ENCODE measurements at regions not wholly inside any gene's neighbourhood (a gene's known extent, or its start where the extent isn't known, plus 50 kb on each side); places are given as distances from the start of the nearest gene placed in this dataset.
"Not testable (repeated sequence)": the region's sequence is repeated elsewhere in the genome, so short reads cannot be mapped to it uniquely, and the experiment has no call there.

GRCh38 chr6:170222498-170223471, 68.1 kb downstream of the DLL1 start:
- Histone ChIP-seq H3K4me3 (ENCODE audit: low read depth, low read length) (no peak overlapping the region), H3K9me3 (ENCODE audit: control insufficient read depth in 2 of 2, low read length in 2 of 2) (no peaks in the 10 kb centered on the region), H3K36me3 (ENCODE audit: control insufficient read depth, insufficient read depth, low read length) (no peaks in the 10 kb centered on the region), H3K27me3 (ENCODE audit: control insufficient read depth, insufficient read depth, low read length) (no peaks in the 10 kb centered on the region), H3K4me1 (ENCODE audit: control insufficient read depth, insufficient read depth, low read length, poor library complexity, severe bottlenecking) (peaks cover 3% of the 10 kb centered on the region), H3K27ac (ENCODE audit: insufficient read depth, low read length, poor library complexity, severe bottlenecking) (no peak overlapping the region)
- DNase-seq: no peak
- H3K9me3 Mint-ChIP-seq: no peaks in the 10 kb centered on the region
- peak overlapping the region in 1 of 3 donors; percentile 66 for H3K27ac Mint-ChIP-seq
- ATAC-seq (ENCODE audit: low read depth in 2 of 2): no peak
- no peaks in the 10 kb centered on the region for H3K36me3 Mint-ChIP-seq
- peaks cover 0 to 24% (median 5%) of the 10 kb centered on the region in 4 donors for H3K4me1 Mint-ChIP-seq
- no peaks in the 10 kb centered on the region for H3K27me3 Mint-ChIP-seq
- no peak overlapping the region for H3K4me3 Mint-ChIP-seq

GRCh38 chr6:170221753-170222400, 69.0 kb downstream of the DLL1 start:
- Mint-ChIP-seq H3K36me3 (no peaks in the 10 kb centered on the region), H3K4me3 (no peak overlapping the region), H3K27me3 (no peaks in the 10 kb centered on the region), H3K4me1 (peaks cover 0 to 24% (median 5%) of the 10 kb centered on the region in 4 donors), H3K9me3 (no peaks in the 10 kb centered on the region), H3K27ac (no peak overlapping the region)
- DNase-seq (no peak), ATAC-seq (ENCODE audit: low read depth in 2 of 2) (no peak)
- Histone ChIP-seq H3K36me3 (ENCODE audit: control insufficient read depth, insufficient read depth, low read length) (no peaks in the 10 kb centered on the region), H3K27ac (ENCODE audit: insufficient read depth, low read length, poor library complexity, severe bottlenecking) (no peak overlapping the region), H3K4me3 (ENCODE audit: low read depth, low read length) (no peak overlapping the region), H3K9me3 (ENCODE audit: control insufficient read depth in 2 of 2, low read length in 2 of 2) (no peaks in the 10 kb centered on the region), H3K4me1 (ENCODE audit: control insufficient read depth, insufficient read depth, low read length, poor library complexity, severe bottlenecking) (peaks cover 3% of the 10 kb centered on the region), H3K27me3 (ENCODE audit: control insufficient read depth, insufficient read depth, low read length) (no peaks in the 10 kb centered on the region)

GRCh38 chr6:170221052-170221752, 69.7 kb downstream of the DLL1 start:
- Mint-ChIP-seq H3K4me1 (peaks cover 0 to 24% (median 5%) of the 10 kb centered on the region in 4 donors), H3K4me3 (no peak overlapping the region), H3K27ac (no peak overlapping the region), H3K9me3 (no peaks in the 10 kb centered on the region), H3K27me3 (no peaks in the 10 kb centered on the region), H3K36me3 (no peaks in the 10 kb centered on the region)
- ATAC-seq (ENCODE audit: low read depth in 2 of 2): no peak
- Histone ChIP-seq H3K27ac (ENCODE audit: insufficient read depth, low read length, poor library complexity, severe bottlenecking) (no peak overlapping the region), H3K9me3 (ENCODE audit: control insufficient read depth in 2 of 2, low read length in 2 of 2) (no peaks in the 10 kb centered on the region), H3K27me3 (ENCODE audit: control insufficient read depth, insufficient read depth, low read length) (no peaks in the 10 kb centered on the region), H3K4me1 (ENCODE audit: control insufficient read depth, insufficient read depth, low read length, poor library complexity, severe bottlenecking) (peaks cover 3% of the 10 kb centered on the region), H3K4me3 (ENCODE audit: low read depth, low read length) (no peak overlapping the region), H3K36me3 (ENCODE audit: control insufficient read depth, insufficient read depth, low read length) (no peaks in the 10 kb centered on the region)
- DNase-seq: peak in 1 of 3 donors; percentile 9

- H3K4me1 ChIP-seq (ENCODE audit: control insufficient read depth, insufficient read depth, low read length, poor library complexity, severe bottlenecking); H3K4me3 ChIP-seq (ENCODE audit: low read depth, low read length); H3K27ac ChIP-seq (ENCODE audit: insufficient read depth, low read length, poor library complexity, severe bottlenecking); H3K27me3 ChIP-seq (ENCODE audit: control insufficient read depth, insufficient read depth, low read length); H3K9me3 ChIP-seq (ENCODE audit: control insufficient read depth in 2 of 2, low read length in 2 of 2); H3K27ac Mint-ChIP-seq; H3K4me1 Mint-ChIP-seq; H3K36me3 Mint-ChIP-seq; DNase-seq; ATAC-seq (ENCODE audit: low read depth in 2 of 2); H3K36me3 ChIP-seq (ENCODE audit: control insufficient read depth, insufficient read depth, low read length); H3K27me3 Mint-ChIP-seq; H3K4me3 Mint-ChIP-seq: not testable (repeated sequence)
- H3K9me3 Mint-ChIP-seq: peaks cover 0 to 11% (median 0%) of the 10 kb centered on the region in 7 donors
These were observed 77.2 kb downstream of the DLL1 start for GRCh38 chr6:170213637-170214018.

- no peaks in the 10 kb centered on the region for H3K27me3 ChIP-seq (ENCODE audit: control insufficient read depth, insufficient read depth, low read length)
- no peak overlapping the region for H3K4me3 ChIP-seq (ENCODE audit: low read depth, low read length)
- ATAC-seq (ENCODE audit: low read depth in 2 of 2): no peak
- H3K4me1 ChIP-seq (ENCODE audit: control insufficient read depth, insufficient read depth, low read length, poor library complexity, severe bottlenecking): no peaks in the 10 kb centered on the region
- H3K9me3 ChIP-seq (ENCODE audit: control insufficient read depth in 2 of 2, low read length in 2 of 2): no peaks in the 10 kb centered on the region
- Mint-ChIP-seq H3K4me3 (no peak overlapping the region), H3K36me3 (no peaks in the 10 kb centered on the region), H3K27ac (no peak overlapping the region), H3K4me1 (peaks cover 0 to 3% (median 0%) of the 10 kb centered on the region in 4 donors), H3K9me3 (peaks cover 0 to 11% (median 0%) of the 10 kb centered on the region in 7 donors), H3K27me3 (no peaks in the 10 kb centered on the region)
- DNase-seq: no peak
- no peak overlapping the region for H3K27ac ChIP-seq (ENCODE audit: insufficient read depth, low read length, poor library complexity, severe bottlenecking)
- no peaks in the 10 kb centered on the region for H3K36me3 ChIP-seq (ENCODE audit: control insufficient read depth, insufficient read depth, low read length)
These were observed 77.8 kb downstream of the DLL1 start for GRCh38 chr6:170212956-170213636.

GRCh38 chr6:170212051-170212756, 78.7 kb downstream of the DLL1 start:
- no peak overlapping the region for H3K4me3 ChIP-seq (ENCODE audit: low read depth, low read length)
- H3K4me1 ChIP-seq (ENCODE audit: control insufficient read depth, insufficient read depth, low read length, poor library complexity, severe bottlenecking): no peaks in the 10 kb centered on the region
- H3K9me3 ChIP-seq (ENCODE audit: control insufficient read depth in 2 of 2, low read length in 2 of 2): no peaks in the 10 kb centered on the region
- Mint-ChIP-seq H3K36me3 (no peaks in the 10 kb centered on the region), H3K27ac (no peak overlapping the region), H3K4me3 (no peak overlapping the region), H3K4me1 (peaks cover 0 to 3% (median 0%) of the 10 kb centered on the region in 4 donors), H3K9me3 (peaks cover 0 to 11% (median 0%) of the 10 kb centered on the region in 7 donors), H3K27me3 (no peaks in the 10 kb centered on the region)
- no peak overlapping the region for H3K27ac ChIP-seq (ENCODE audit: insufficient read depth, low read length, poor library complexity, severe bottlenecking)
- no peak for DNase-seq
- ATAC-seq (ENCODE audit: low read depth in 2 of 2): no peak
- no peaks in the 10 kb centered on the region for H3K27me3 ChIP-seq (ENCODE audit: control insufficient read depth, insufficient read depth, low read length)
- H3K36me3 ChIP-seq (ENCODE audit: control insufficient read depth, insufficient read depth, low read length): no peaks in the 10 kb centered on the region
